22Rv1 (cell line): ENCODE measurements at regions not wholly inside any gene's neighbourhood (a gene's known extent, or its start where the extent isn't known, plus 50 kb on each side); places are given as distances from the start of the nearest gene placed in this dataset.

Experiments used
- CTCF ChIP-seq: fragments of 450-650 bp; IDR thresholded peaks from 2 replicates; pipeline ENCODE4 v1.5.1; 2017; ENCODE audit warnings: mild to moderate bottlenecking
- ZFX ChIP-seq: fragments of 450-650 bp; IDR thresholded peaks from 2 replicates; pipeline ENCODE4 v1.6.1; 2017; ENCODE audit warnings: antibody characterized with exemption, borderline replicate concordance

GRCh38 chr17:63329876-63330275, 116.2 kb downstream of the CYB561 start:
- TF ChIP-seq CTCF (no peak), ZFX (no peak)
